ENCODE measurements at regions not wholly inside any gene's neighbourhood (a gene's known extent, or its start where the extent isn't known, plus 50 kb on each side); places are given as distances from the start of the nearest gene placed in this dataset.

DNA sequence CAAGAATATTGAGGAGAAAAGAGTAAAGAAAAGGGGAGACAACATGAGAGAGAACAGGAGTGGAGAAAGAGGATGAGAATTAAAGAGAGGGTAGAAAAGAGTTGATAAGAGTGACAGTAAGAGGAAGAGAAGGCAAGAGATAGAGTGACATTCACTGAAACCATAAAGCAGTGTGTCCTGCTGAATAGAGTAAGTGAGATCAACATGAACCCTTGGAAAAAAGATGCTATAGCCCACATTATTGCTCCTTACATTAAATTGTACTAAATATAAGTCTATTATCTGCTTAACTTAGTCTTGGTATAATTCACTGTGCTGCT, 489.5 kb downstream of the SHISA9 start:
- H3K27me3 ChIP-seq (ENCODE audit: control insufficient read depth, insufficient read depth, low read length), result no peaks in the 10 kb centered on the region
- intact Hi-C loops (cut with micrococcal nuclease), result no loop called here
- H3K27ac Mint-ChIP-seq, result no peak overlapping the region
- no peaks in the 10 kb centered on the region for H3K4me1 Mint-ChIP-seq
- H3K36me3 Mint-ChIP-seq, result no peaks in the 10 kb centered on the region
- H3K4me3 Mint-ChIP-seq, result no peak overlapping the region
- TF ChIP-seq, protein P1, sequence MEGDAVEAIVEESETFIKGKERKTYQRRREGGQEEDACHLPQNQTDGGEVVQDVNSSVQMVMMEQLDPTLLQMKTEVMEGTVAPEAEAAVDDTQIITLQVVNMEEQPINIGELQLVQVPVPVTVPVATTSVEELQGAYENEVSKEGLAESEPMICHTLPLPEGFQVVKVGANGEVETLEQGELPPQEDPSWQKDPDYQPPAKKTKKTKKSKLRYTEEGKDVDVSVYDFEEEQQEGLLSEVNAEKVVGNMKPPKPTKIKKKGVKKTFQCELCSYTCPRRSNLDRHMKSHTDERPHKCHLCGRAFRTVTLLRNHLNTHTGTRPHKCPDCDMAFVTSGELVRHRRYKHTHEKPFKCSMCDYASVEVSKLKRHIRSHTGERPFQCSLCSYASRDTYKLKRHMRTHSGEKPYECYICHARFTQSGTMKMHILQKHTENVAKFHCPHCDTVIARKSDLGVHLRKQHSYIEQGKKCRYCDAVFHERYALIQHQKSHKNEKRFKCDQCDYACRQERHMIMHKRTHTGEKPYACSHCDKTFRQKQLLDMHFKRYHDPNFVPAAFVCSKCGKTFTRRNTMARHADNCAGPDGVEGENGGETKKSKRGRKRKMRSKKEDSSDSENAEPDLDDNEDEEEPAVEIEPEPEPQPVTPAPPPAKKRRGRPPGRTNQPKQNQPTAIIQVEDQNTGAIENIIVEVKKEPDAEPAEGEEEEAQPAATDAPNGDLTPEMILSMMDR (IDR thresholded peaks at IDR 0.05), result no peak
- no peaks in the 10 kb centered on the region for H3K36me3 ChIP-seq (ENCODE audit: control insufficient read depth, insufficient read depth, low read length)
- no peaks in the 10 kb centered on the region for H3K4me1 ChIP-seq (ENCODE audit: control insufficient read depth, insufficient read depth, low read length)
- H3K4me3 ChIP-seq (ENCODE audit: low read length), result no peak overlapping the region
- H3K27me3 Mint-ChIP-seq (ENCODE audit: low read depth in 2 of 2), result no peaks in the 10 kb centered on the region
- no peak overlapping the region for H3K27ac ChIP-seq (ENCODE audit: low read length)
- DNase-seq, result no peak
- no peak for ATAC-seq
- peaks cover 3% of the 10 kb centered on the region for H3K9me3 ChIP-seq (ENCODE audit: control insufficient read depth, insufficient read depth, low read length)
- peaks cover 3 to 10% of the 10 kb centered on the region in 2 donors for H3K9me3 Mint-ChIP-seq

DNA sequence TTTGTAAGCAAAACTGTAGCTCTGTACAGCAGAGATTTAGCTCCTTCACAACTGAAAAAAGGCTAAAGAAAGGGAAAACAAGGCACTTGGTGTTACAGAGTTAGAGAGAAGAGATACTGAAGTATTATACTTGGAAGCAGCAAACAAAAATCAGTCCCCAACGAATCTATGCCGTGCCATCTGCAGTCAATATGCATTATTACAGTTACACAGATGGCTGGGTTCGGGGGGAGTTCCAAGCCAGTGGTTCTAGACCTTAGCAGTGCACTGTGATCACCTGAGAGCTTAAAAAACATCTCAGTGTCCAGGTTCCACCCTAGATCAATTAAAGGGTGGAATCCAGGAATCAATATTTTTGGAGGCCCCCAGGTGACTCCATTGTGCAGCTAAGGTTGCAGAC, 489.9 kb downstream of the SHISA9 start:
- intact Hi-C loops (cut with micrococcal nuclease), result no loop called here
- Mint-ChIP-seq H3K4me1 (no peaks in the 10 kb centered on the region), H3K27ac (no peak overlapping the region), H3K4me3 (no peak overlapping the region), H3K9me3 (peaks cover 2 to 10% of the 10 kb centered on the region in 2 donors), H3K36me3 (no peaks in the 10 kb centered on the region), H3K27me3 (ENCODE audit: low read depth in 2 of 2) (no peaks in the 10 kb centered on the region)
- Histone ChIP-seq H3K27ac (ENCODE audit: low read length) (no peak overlapping the region), H3K9me3 (ENCODE audit: control insufficient read depth, insufficient read depth, low read length) (peaks cover 3% of the 10 kb centered on the region), H3K36me3 (ENCODE audit: control insufficient read depth, insufficient read depth, low read length) (no peaks in the 10 kb centered on the region), H3K4me1 (ENCODE audit: control insufficient read depth, insufficient read depth, low read length) (no peaks in the 10 kb centered on the region), H3K4me3 (ENCODE audit: low read length) (no peak overlapping the region), H3K27me3 (ENCODE audit: control insufficient read depth, insufficient read depth, low read length) (no peaks in the 10 kb centered on the region)
- ATAC-seq (no peak), DNase-seq (no peak)
- WGBS (ENCODE audit: insufficient coverage), result 80% methylated on average over 3 of the region's 3 CpGs
- TF ChIP-seq, protein P1 (IDR thresholded peaks at IDR 0.05), result no peak

DNA sequence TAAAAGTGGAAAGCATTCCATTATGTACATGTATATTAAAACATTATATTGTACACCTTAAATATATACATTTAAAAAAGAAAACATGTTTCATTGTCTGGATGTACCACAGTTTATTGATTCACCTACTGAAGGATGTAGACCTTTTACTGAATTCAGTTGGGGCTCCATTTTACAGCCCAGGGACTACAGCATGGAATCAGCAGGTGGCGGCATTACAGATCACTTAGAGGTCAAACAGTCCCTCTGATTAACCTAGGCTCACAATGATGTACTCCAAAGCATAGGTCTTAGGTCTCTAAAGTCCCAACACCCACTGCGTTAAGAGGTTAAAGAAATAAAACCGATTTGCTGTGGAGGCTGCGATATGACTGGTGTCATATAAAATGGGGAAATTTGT, 490.9 kb downstream of the SHISA9 start:
- ATAC-seq, result no peak
- Mint-ChIP-seq H3K27me3 (ENCODE audit: low read depth in 2 of 2) (no peaks in the 10 kb centered on the region), H3K9me3 (peaks cover 2 to 10% of the 10 kb centered on the region in 2 donors), H3K4me1 (no peaks in the 10 kb centered on the region), H3K36me3 (no peaks in the 10 kb centered on the region), H3K27ac (no peak overlapping the region), H3K4me3 (no peak overlapping the region)
- no peak overlapping the region for H3K4me3 ChIP-seq (ENCODE audit: low read length)
- H3K36me3 ChIP-seq (ENCODE audit: control insufficient read depth, insufficient read depth, low read length), result no peaks in the 10 kb centered on the region
- H3K27ac ChIP-seq (ENCODE audit: low read length), result no peak overlapping the region
- H3K27me3 ChIP-seq (ENCODE audit: control insufficient read depth, insufficient read depth, low read length), result no peaks in the 10 kb centered on the region
- no peak for DNase-seq
- peaks cover 3% of the 10 kb centered on the region for H3K9me3 ChIP-seq (ENCODE audit: control insufficient read depth, insufficient read depth, low read length)
- intact Hi-C loops (cut with micrococcal nuclease), result no loop called here
- TF ChIP-seq, protein P1 (IDR thresholded peaks at IDR 0.05), result no peak
- WGBS (ENCODE audit: insufficient coverage), result 94% methylated on average over 4 of the region's 4 CpGs
- no peaks in the 10 kb centered on the region for H3K4me1 ChIP-seq (ENCODE audit: control insufficient read depth, insufficient read depth, low read length)

DNA sequence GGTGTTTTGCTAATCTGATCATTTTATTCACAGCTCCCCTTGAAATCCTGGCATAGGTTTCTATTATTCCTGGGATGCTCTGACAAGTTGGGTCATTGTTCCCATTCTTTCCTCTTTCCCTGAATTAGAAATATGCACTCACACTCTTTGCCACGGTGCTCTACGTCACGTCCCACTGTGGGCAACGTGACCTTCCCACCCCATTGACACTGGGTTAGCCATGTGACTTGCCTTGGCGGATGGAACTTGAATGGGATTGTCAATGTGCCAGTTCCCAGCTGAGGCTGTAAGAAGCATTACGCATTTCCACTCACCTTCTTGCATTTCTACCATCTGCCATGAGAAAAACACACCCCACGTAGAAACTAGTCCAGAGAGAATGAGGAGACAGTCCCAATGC, 492.4 kb downstream of the SHISA9 start:
- H3K27ac Mint-ChIP-seq, result no peak overlapping the region
- no peak overlapping the region for H3K4me3 Mint-ChIP-seq
- DNase-seq (no peak), ATAC-seq (no peak)
- H3K27me3 Mint-ChIP-seq (ENCODE audit: low read depth in 2 of 2), result no peaks in the 10 kb centered on the region
- intact Hi-C loops (cut with micrococcal nuclease), result no loop called here
- no peaks in the 10 kb centered on the region for H3K36me3 Mint-ChIP-seq
- H3K4me1 ChIP-seq (ENCODE audit: control insufficient read depth, insufficient read depth, low read length), result no peaks in the 10 kb centered on the region
- peaks cover 3% of the 10 kb centered on the region for H3K9me3 ChIP-seq (ENCODE audit: control insufficient read depth, insufficient read depth, low read length)
- no peaks in the 10 kb centered on the region for H3K36me3 ChIP-seq (ENCODE audit: control insufficient read depth, insufficient read depth, low read length)
- H3K9me3 Mint-ChIP-seq, result peaks cover 5 to 10% of the 10 kb centered on the region in 2 donors
- 93% methylated on average over 7 of the region's 7 CpGs for WGBS (ENCODE audit: insufficient coverage)
- TF ChIP-seq, protein P1 (IDR thresholded peaks at IDR 0.05), result no peak
- H3K27ac ChIP-seq (ENCODE audit: low read length), result no peak overlapping the region
- H3K4me1 Mint-ChIP-seq, result no peaks in the 10 kb centered on the region
- no peak overlapping the region for H3K4me3 ChIP-seq (ENCODE audit: low read length)
- no peaks in the 10 kb centered on the region for H3K27me3 ChIP-seq (ENCODE audit: control insufficient read depth, insufficient read depth, low read length)

All from natural killer cell (primary cell).